K562 (cell line): ENCODE measurements at regions not wholly inside any gene's neighbourhood (a gene's known extent, or its start where the extent isn't known, plus 50 kb on each side); places are given as distances from the start of the nearest gene placed in this dataset.

Experiments
- ATAC-seq: fragments of 200-7000 bp; cut with Tn5 transposase; 3 replicates; pipeline ENCODE4 v1.9.1; 2020; ENCODE audit warnings: moderate library complexity
- BruUV-seq: library from RNA; stranded (reverse); fragments of 400-500 nt; replicated peaks from 2 replicates; lab custom pipeline; 2021; lab: Mats Ljungman, UMichigan
- CTCF ChIA-PET: fragments of 300-600 bp; formaldehyde crosslinking; extraction: SDS; loops from one replicate; lab custom pipeline; 2021; ENCODE audit warnings: low intra/inter-chr PET ratio; lab: Yijun Ruan, JAX
- POLR2A ChIA-PET: fragments of 300-600, 350-650 bp; sonication (Branson Sonifier 250); formaldehyde crosslinking; extraction: SDS; loops from one replicate; lab custom pipeline; 2021; ENCODE audit warnings: antibody characterized with exemption, inconsistent platforms; lab: Yijun Ruan, JAX
- DNase-seq, 4 experiments: peaks; one replicate each; pipeline versions ENCODE4 v3.0.0 to v3.0.0-alpha.2; 2011 to 2018; ENCODE audit warnings: low spot score in 3 of 4, mixed read lengths in 3 of 4; ENCODE audit errors: extremely low read depth in 1 of 4
- FAIRE-seq: peaks from 2 replicates; lab custom pipeline; 2011; peaks lifted over from hg19 to GRCh38; lab: Jason Lieb, UNC
- H2AFZ ChIP-seq: 2 replicates; pipeline ENCODE4 v1.6.0; 2011; ENCODE audit warnings: low read depth, low read length, control low read depth, inconsistent platforms
- H3K27ac ChIP-seq: fragments of 200-600 bp; 3 replicates; pipeline ENCODE4 v1.8.0; 2011; ENCODE audit warnings: low read depth, mild to moderate bottlenecking, control low read depth, inconsistent platforms, low read length, moderate library complexity, mixed read lengths; ENCODE audit errors: extremely low read depth
- H3K27me3 ChIP-seq, 2 experiments: fragments of 300-600 bp in 1 of 2; 2 replicates in 1 of 2; 3 replicates in 1 of 2; pipeline versions ENCODE4 v1.6.0 to v1.8.0; 2011; ENCODE audit warnings: inconsistent platforms in 2 of 2, low read length in 2 of 2, mild to moderate bottlenecking in 1 of 2, mixed read lengths in 1 of 2, moderate library complexity in 1 of 2; ENCODE audit not compliant: control insufficient read depth in 2 of 2, insufficient read depth in 2 of 2
- H3K36me3 ChIP-seq: fragments of 300-600 bp; 3 replicates; pipeline ENCODE4 v1.8.0; 2011; ENCODE audit warnings: mild to moderate bottlenecking, low read length, inconsistent platforms; ENCODE audit not compliant: control insufficient read depth, insufficient read depth
- H3K4me1 ChIP-seq, 2 experiments: fragments of 200-600 bp in 1 of 2; replicated peaks in 1 of 2; 2 replicates in 1 of 2; 3 replicates in 1 of 2; pipeline versions ENCODE4 v1.5.1 to v1.8.0; 2011; ENCODE audit warnings: inconsistent platforms in 2 of 2, low read length in 2 of 2, mild to moderate bottlenecking in 1 of 2, mixed read lengths in 1 of 2, moderate library complexity in 1 of 2; ENCODE audit not compliant: control insufficient read depth in 2 of 2, insufficient read depth in 2 of 2
- H3K4me2 ChIP-seq: 2 replicates; pipeline ENCODE4 v1.6.1; 2011; ENCODE audit warnings: low read length, control low read depth, inconsistent platforms, mixed read lengths; ENCODE audit not compliant: insufficient read depth
- H3K4me3 ChIP-seq: fragments of 200-600 bp; sonication (generic), shearing (Covaris generic); 2 replicates; pipeline ENCODE4 v1.5.1; 2016; ENCODE audit warnings: control low read depth, inconsistent platforms
- H3K79me2 ChIP-seq: fragments of 200-600 bp; 3 replicates; pipeline ENCODE4 v1.8.0; 2011; ENCODE audit warnings: low read length, inconsistent platforms; ENCODE audit not compliant: control insufficient read depth, insufficient read depth
- H3K9ac ChIP-seq, 2 experiments: 2 replicates each; pipeline versions ENCODE4 v1.6.0 to v1.6.1; 2011; ENCODE audit warnings: low read depth in 2 of 2, low read length in 2 of 2, control low read depth in 1 of 2, inconsistent platforms in 1 of 2, mild to moderate bottlenecking in 1 of 2, mixed read lengths in 1 of 2; ENCODE audit not compliant: insufficient read depth in 1 of 2
- H3K9me1 ChIP-seq: one replicate; pipeline ENCODE4 v1.6.0; 2011; ENCODE audit warnings: inconsistent platforms, mild to moderate bottlenecking, low read length, moderate library complexity; ENCODE audit not compliant: control insufficient read depth, insufficient read depth
- H3K9me3 ChIP-seq: replicated peaks from 2 replicates; pipeline ENCODE4 v1.5.1; 2011; ENCODE audit warnings: low read depth, low read length, inconsistent platforms; ENCODE audit not compliant: control insufficient read depth, insufficient read depth
- H4K20me1 ChIP-seq: replicated peaks from 2 replicates; pipeline ENCODE4 v1.6.1; 2011; ENCODE audit warnings: low read length, inconsistent platforms, mixed read lengths; ENCODE audit not compliant: control insufficient read depth, insufficient read depth
- CBX3 ChIP-seq, 2 experiments: IDR thresholded peaks; 1 replicate in 1 of 2; 2 replicates in 1 of 2; pipeline ENCODE4 v1.6.1; 2012; ENCODE audit warnings: inconsistent platforms in 2 of 2, low read length in 2 of 2, borderline replicate concordance in 1 of 2, control low read depth in 1 of 2
- DACH1 ChIP-seq: fragments of 450-650 bp; IDR thresholded peaks from 2 replicates; pipeline ENCODE4 v1.6.1; 2018; ENCODE audit not compliant: partially characterized antibody
- DNMT1 ChIP-seq: fragments of 450-650 bp; IDR thresholded peaks from 2 replicates; pipeline ENCODE4 v1.6.1; 2016; ENCODE audit warnings: antibody characterized with exemption, mild to moderate bottlenecking
- EWSR1 ChIP-seq: fragments of 450-650 bp; IDR thresholded peaks from 2 replicates; pipeline ENCODE4 v1.6.1; 2018; ENCODE audit warnings: borderline replicate concordance, mild to moderate bottlenecking, low read depth, moderate library complexity; ENCODE audit not compliant: partially characterized antibody
- HMG20A ChIP-seq: fragments of 450-650 bp; formaldehyde crosslinking; conservative IDR thresholded peaks from 2 replicates; pipeline ENCODE4 v1.4.0; 2020; ENCODE audit warnings: mild to moderate bottlenecking, mixed read lengths
- JUN ChIP-seq, 2 experiments: sonication (generic) in 1 of 2; formaldehyde crosslinking in 1 of 2; IDR thresholded peaks; 2 replicates each; pipeline versions ENCODE4 v1.6.1 to v1.8.0; 2012 to 2022; ENCODE audit warnings: borderline replicate concordance in 2 of 2, mild to moderate bottlenecking in 2 of 2, improper control_type of control experiment in 1 of 2, low read depth in 1 of 2, low read length in 1 of 2, missing genetic modification reagents in 1 of 2
- PPARD ChIP-seq: fragments of 250-450 bp; sonication (Bioruptor Pico); IDR thresholded peaks from 2 replicates; pipeline ENCODE4 v1.8.0; 2022; ENCODE audit warnings: inconsistent platforms, mild to moderate bottlenecking, moderate library complexity
- SMARCA5 ChIP-seq: fragments of 450-650 bp; IDR thresholded peaks from 2 replicates; pipeline ENCODE4 v1.6.1; 2016
- TBL1XR1 ChIP-seq, 2 experiments: IDR thresholded peaks; 2 replicates each; pipeline ENCODE4 v1.6.1; 2012; ENCODE audit warnings: improper control_type of control experiment in 2 of 2, low read length in 2 of 2, mild to moderate bottlenecking in 1 of 2
- TEAD4 ChIP-seq, 2 experiments: sonication (generic) in 1 of 2; formaldehyde crosslinking in 1 of 2; IDR thresholded peaks; 2 replicates each; pipeline versions ENCODE4 v1.6.1 to v1.8.0; 2012 to 2022; ENCODE audit warnings: borderline replicate concordance in 1 of 2, inconsistent platforms in 1 of 2, low read length in 1 of 2, mild to moderate bottlenecking in 1 of 2, missing genetic modification reagents in 1 of 2
- ZNF175 ChIP-seq: fragments of 200-800 bp; sonication (Bioruptor generic); IDR thresholded peaks from 2 replicates; pipeline ENCODE4 v1.6.1; 2016; ENCODE audit warnings: low read depth, mild to moderate bottlenecking, missing genetic modification characterization, missing compliant biosample characterization
- ZNF184 ChIP-seq: sonication (generic); formaldehyde crosslinking; IDR thresholded peaks from 2 replicates; pipeline ENCODE4 v1.5.0; 2020; ENCODE audit warnings: missing genetic modification reagents
- ZNF217 ChIP-seq: sonication (generic); formaldehyde crosslinking; IDR thresholded peaks from 2 replicates; pipeline ENCODE4 v1.8.0; 2022; ENCODE audit warnings: mild to moderate bottlenecking, missing genetic modification reagents
- ZNF436 ChIP-seq: fragments of 250-450, 450-650 bp; sonication (Bioruptor Pico); formaldehyde crosslinking; IDR thresholded peaks from 2 replicates; pipeline ENCODE4 v1.7.0; 2020; ENCODE audit warnings: mild to moderate bottlenecking
- ZNF586 ChIP-seq: fragments of 450-650 bp; formaldehyde crosslinking; conservative IDR thresholded peaks from 2 replicates; pipeline ENCODE4 v1.4.0; 2020; ENCODE audit warnings: mild to moderate bottlenecking, moderate library complexity
- WGBS: fragments of 100-300 bp; shearing (Covaris generic); methylation state at CpG from one replicate; pipeline ENCODE4 v1.1.6; 2016; ENCODE audit warnings: low coverage, mixed read lengths; ENCODE audit not compliant: insufficient coverage; ENCODE audit errors: missing lambda C conversion rate; 5-methylcytosine and 5-hydroxymethylcytosine counted together
- in situ Hi-C: fragments of 300-500 bp; cut with MboI; formaldehyde crosslinking; loops from 4 replicates; pipeline ENCODE4 v1.15.0; 2018; ENCODE audit warnings: inconsistent platforms, mixed read lengths
- intact Hi-C: fragments of 100-400 bp; cut with micrococcal nuclease; formaldehyde crosslinking; loops from 2 replicates; pipeline ENCODE4 v1.14.2; 2022
- TF ChIP-seq, protein P1 (sequence below), 2 experiments: fragments of 450-650 bp; conservative IDR thresholded peaks; 2 replicates each; pipeline ENCODE4 v1.6.1; 2017; ENCODE audit warnings: mild to moderate bottlenecking in 2 of 2, moderate library complexity in 2 of 2
- TF ChIP-seq, protein P2 (sequence below), 2 experiments: fragments of 450-650 bp in 1 of 2; sonication (generic) in 1 of 2; formaldehyde crosslinking in 1 of 2; IDR thresholded peaks in 1 of 2; conservative IDR thresholded peaks in 1 of 2; 2 replicates each; pipeline versions ENCODE4 v1.6.1 to v1.8.1; 2016 to 2023; ENCODE audit warnings: mild to moderate bottlenecking in 2 of 2, moderate library complexity in 2 of 2, inconsistent platforms in 1 of 2, missing genetic modification reagents in 1 of 2

DNA sequence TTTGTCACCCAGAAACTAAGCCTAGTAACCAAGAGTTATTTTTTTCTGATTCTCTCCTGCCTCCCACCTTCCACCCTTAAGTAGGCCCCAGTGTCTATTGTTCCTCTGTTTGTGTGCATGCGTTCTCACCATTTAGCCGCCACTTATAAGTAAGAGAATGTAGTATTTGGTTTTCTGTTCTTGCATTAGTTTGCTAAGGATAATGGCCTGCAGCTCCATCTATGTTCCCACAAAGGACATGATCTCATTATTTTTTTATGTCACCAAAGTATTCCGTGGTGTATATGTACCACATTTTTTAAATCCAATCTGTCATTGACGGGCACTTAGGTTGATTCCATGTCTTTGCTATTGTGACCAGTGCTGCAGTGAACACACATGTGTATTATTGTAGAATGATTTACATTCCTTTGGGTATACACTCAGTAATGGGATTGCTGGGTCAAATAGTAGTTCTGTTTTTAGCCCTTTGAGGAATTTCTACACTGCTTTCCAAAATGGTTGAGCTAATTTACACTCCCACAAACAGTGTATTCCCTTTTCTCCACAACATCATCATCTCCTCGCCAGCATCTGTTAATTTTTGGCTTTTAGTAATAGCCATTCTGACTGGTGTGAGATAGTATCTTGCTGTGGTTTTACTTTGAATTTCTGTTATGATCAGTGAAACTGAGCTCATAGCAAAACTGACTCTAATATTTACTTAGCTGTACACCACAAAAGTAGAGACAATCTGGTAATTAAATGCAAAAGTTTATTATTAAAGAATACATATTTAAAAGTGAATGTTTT, 660.1 kb upstream of the SLC8A1 start (continued):
- TF ChIP-seq TBL1XR1 (IDR thresholded peaks at IDR 0.05; ENCODE audit: low read length in 2 of 2) = no peak
- TF ChIP-seq ZNF184 (CRISPR knock-in tag) = no peak
- TF ChIP-seq DNMT1 = no peak
- no peak for TF ChIP-seq CBX3 (IDR thresholded peaks at IDR 0.05; ENCODE audit: borderline replicate concordance in 1 of 2, low read length in 2 of 2)
- TF ChIP-seq TEAD4 (IDR thresholded peaks at IDR 0.05; ENCODE audit: low read length) = no peak
- no peak for TF ChIP-seq TEAD4 (CRISPR knock-in tag; IDR thresholded peaks at IDR 0.05; ENCODE audit: borderline replicate concordance)
- no peak for TF ChIP-seq PPARD (CRISPR knock-in tag)
- TF ChIP-seq SMARCA5 = no peak
- no peak for TF ChIP-seq ZNF436 (CRISPR knock-in tag)
- TF ChIP-seq ZNF175 (CRISPR knock-in tag) = no peak

DNA sequence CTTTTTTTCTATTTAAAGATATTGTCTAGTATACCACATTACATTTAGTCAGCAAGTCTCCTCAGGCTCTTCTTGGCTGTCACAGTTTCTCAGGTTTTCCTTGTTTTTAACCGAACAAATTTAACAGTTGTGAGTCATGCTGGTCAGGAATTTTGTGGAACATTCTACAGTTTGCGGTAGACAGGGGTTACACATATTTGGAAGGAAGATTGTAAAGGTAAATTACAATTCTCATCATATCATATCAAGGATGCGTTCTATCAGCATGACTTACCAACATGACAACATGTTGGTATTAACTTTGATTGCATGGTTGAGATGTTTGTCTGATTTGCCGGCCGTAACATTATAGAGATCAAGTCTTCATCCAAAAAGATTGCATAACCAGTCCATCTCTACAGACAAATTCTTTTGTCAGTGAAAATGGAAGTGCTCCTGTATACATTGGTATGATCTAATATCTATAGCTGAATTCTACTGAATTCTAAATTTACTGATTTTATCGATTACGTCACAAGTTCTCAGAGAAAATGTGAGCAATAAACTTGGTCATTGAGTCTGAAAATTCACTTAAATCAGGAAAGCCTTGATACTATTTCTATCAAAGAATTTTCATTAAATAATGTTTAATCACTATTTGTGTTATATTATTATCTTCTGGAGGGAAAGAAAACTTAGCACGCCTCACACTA, 664.4 kb upstream of the SLC8A1 start:
- no peak overlapping the region for H2AFZ ChIP-seq
- no peaks in the 10 kb centered on the region for H3K9me3 ChIP-seq
- POLR2A ChIA-PET = no interaction called here
- intact Hi-C loops = no loop called here
- no peaks in the 10 kb centered on the region for H3K79me2 ChIP-seq
- no peaks in the 10 kb centered on the region for H4K20me1 ChIP-seq
- no peaks in the 10 kb centered on the region for H3K9me1 ChIP-seq
- CTCF ChIA-PET = no interaction called here
- BruUV-seq = no TSS peak
- no peaks in the 10 kb centered on the region for H3K36me3 ChIP-seq
- no peak overlapping the region for H3K9ac ChIP-seq
- WGBS = 1% methylated on average over 8 of the region's 8 CpGs
- no peaks in the 10 kb centered on the region for H3K27me3 ChIP-seq
- no peak overlapping the region for H3K4me3 ChIP-seq
- no peak overlapping the region for H3K4me2 ChIP-seq
- FAIRE-seq = no peak
- ATAC-seq = no peak
- in situ Hi-C loops = no loop called here
- no peaks in the 10 kb centered on the region for H3K4me1 ChIP-seq
- DNase-seq = no peak
- H3K27ac ChIP-seq = no peak overlapping the region
- no peak for TF ChIP-seq DACH1
- TF ChIP-seq JUN (IDR thresholded peaks at IDR 0.05; ENCODE audit: borderline replicate concordance, low read depth, low read length) = no peak
- no peak for TF ChIP-seq JUN (CRISPR knock-in tag; IDR thresholded peaks at IDR 0.05; ENCODE audit: borderline replicate concordance)
- TF ChIP-seq ZNF586 (CRISPR knock-in tag) = no peak
- no peak for TF ChIP-seq EWSR1
- no peak for TF ChIP-seq HMG20A (CRISPR knock-in tag)
- TF ChIP-seq, protein P1, sequence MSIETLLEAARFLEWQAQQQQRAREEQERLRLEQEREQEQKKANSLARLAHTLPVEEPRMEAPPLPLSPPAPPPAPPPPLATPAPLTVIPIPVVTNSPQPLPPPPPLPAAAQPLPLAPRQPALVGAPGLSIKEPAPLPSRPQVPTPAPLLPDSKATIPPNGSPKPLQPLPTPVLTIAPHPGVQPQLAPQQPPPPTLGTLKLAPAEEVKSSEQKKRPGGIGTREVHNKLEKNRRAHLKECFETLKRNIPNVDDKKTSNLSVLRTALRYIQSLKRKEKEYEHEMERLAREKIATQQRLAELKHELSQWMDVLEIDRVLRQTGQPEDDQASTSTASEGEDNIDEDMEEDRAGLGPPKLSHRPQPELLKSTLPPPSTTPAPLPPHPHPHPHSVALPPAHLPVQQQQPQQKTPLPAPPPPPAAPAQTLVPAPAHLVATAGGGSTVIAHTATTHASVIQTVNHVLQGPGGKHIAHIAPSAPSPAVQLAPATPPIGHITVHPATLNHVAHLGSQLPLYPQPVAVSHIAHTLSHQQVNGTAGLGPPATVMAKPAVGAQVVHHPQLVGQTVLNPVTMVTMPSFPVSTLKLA (conservative IDR thresholded peaks at IDR 0.05) = no peak
- TF ChIP-seq, protein P2, sequence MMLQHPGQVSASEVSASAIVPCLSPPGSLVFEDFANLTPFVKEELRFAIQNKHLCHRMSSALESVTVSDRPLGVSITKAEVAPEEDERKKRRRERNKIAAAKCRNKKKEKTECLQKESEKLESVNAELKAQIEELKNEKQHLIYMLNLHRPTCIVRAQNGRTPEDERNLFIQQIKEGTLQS (IDR thresholded peaks at IDR 0.05) = no peak
- TF ChIP-seq, protein P2 (CRISPR knock-in tag; conservative IDR thresholded peaks at IDR 0.05) = no peak
- no peak for TF ChIP-seq ZNF217 (CRISPR knock-in tag)
